ENCODE measurements at regions not wholly inside any gene's neighbourhood (a gene's known extent, or its start where the extent isn't known, plus 50 kb on each side); places are given as distances from the start of the nearest gene placed in this dataset.

DNA sequence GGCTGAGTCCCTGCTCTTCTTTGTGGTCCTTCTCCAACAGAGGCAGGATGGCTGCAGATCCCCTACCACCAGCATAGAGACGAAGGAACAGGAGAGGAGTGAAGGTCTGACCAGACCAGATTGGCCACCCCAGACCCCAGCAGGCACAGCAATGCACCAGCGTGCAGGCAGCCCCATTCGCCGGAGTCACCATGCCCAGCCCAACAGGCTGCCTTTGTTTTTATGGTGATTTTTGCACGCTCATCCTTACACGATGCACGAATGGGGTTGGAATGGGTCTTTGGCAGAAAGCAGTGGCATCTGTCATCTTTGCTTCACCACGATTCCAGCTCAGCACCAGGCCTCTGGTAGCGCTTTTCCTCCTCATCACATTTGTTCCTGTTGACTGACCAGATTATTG lies 427.6 kb downstream of the INHBA start:
- no peak overlapping the region for H3K27ac ChIP-seq (ENCODE audit: low read depth, low read length)
- Mint-ChIP-seq H3K36me3 (ENCODE audit: low read depth) (no peaks in the 10 kb centered on the region), H3K27me3 (ENCODE audit: insufficient read depth) (peaks cover 15% of the 10 kb centered on the region), H3K4me3 (no peak overlapping the region), H3K27ac (no peak overlapping the region), H3K4me1 (peaks cover 11% of the 10 kb centered on the region), H3K9me3 (no peaks in the 10 kb centered on the region)
- no peak for DNase-seq
- no peaks in the 10 kb centered on the region for H3K4me1 ChIP-seq (ENCODE audit: control insufficient read depth, insufficient read depth, low read length)
- H3K4me3 ChIP-seq (ENCODE audit: low read length), result no peak overlapping the region
- no peak overlapping the region for H3K9ac ChIP-seq (ENCODE audit: extremely low read depth, low read length, poor library complexity, severe bottlenecking)
- H3K27me3 ChIP-seq (ENCODE audit: control insufficient read depth, insufficient read depth, low read length, poor library complexity, severe bottlenecking), result peaks cover 5% of the 10 kb centered on the region
- H3K36me3 ChIP-seq (ENCODE audit: control insufficient read depth, insufficient read depth, low read length), result no peaks in the 10 kb centered on the region
- H3K9me3 ChIP-seq (ENCODE audit: control insufficient read depth, low read length), result no peaks in the 10 kb centered on the region
- TF ChIP-seq, protein P1, sequence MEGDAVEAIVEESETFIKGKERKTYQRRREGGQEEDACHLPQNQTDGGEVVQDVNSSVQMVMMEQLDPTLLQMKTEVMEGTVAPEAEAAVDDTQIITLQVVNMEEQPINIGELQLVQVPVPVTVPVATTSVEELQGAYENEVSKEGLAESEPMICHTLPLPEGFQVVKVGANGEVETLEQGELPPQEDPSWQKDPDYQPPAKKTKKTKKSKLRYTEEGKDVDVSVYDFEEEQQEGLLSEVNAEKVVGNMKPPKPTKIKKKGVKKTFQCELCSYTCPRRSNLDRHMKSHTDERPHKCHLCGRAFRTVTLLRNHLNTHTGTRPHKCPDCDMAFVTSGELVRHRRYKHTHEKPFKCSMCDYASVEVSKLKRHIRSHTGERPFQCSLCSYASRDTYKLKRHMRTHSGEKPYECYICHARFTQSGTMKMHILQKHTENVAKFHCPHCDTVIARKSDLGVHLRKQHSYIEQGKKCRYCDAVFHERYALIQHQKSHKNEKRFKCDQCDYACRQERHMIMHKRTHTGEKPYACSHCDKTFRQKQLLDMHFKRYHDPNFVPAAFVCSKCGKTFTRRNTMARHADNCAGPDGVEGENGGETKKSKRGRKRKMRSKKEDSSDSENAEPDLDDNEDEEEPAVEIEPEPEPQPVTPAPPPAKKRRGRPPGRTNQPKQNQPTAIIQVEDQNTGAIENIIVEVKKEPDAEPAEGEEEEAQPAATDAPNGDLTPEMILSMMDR (conservative IDR thresholded peaks at IDR 0.05), result no peak
- 94 to 100% methylated on average over 8 to 9 of the region's 9 CpGs for WGBS, 2 experiments (ENCODE audit: insufficient coverage in 1 of 2, insufficient read length in 1 of 2)

DNA sequence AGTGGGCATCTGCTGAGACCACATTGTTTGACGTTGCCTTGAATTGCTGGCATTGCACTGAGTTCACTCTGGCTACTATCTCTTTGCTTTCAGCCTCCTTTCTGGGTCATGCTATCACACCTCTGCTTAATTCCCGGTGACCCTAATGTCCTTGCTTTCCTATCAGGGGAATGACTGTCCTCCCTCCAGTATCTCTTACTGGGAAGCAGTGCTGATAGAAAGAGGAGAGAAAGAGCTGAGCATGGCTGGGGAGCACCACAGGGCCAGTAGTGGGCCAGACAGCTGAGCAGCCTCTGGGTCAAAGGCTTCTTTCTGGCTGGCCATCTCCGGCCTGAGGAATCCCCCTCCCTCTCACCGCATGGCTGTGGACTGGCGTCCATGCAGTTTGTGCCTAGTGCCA lies 428.7 kb downstream of the INHBA start:
- 79 to 90% methylated on average over 4 to 5 of the region's 5 CpGs for WGBS, 2 experiments (ENCODE audit: insufficient coverage in 1 of 2, insufficient read length in 1 of 2)
- no peaks in the 10 kb centered on the region for H3K36me3 Mint-ChIP-seq (ENCODE audit: low read depth)
- TF ChIP-seq, protein P1 (conservative IDR thresholded peaks at IDR 0.05), result no peak
- no peak overlapping the region for H3K4me3 ChIP-seq (ENCODE audit: low read length)
- H3K4me1 ChIP-seq (ENCODE audit: control insufficient read depth, insufficient read depth, low read length), result no peaks in the 10 kb centered on the region
- no peak overlapping the region for H3K9ac ChIP-seq (ENCODE audit: extremely low read depth, low read length, poor library complexity, severe bottlenecking)
- no peaks in the 10 kb centered on the region for H3K36me3 ChIP-seq (ENCODE audit: control insufficient read depth, insufficient read depth, low read length)
- peaks cover 11% of the 10 kb centered on the region for H3K27me3 Mint-ChIP-seq (ENCODE audit: insufficient read depth)
- DNase-seq, result no peak
- H3K27ac Mint-ChIP-seq, result no peak overlapping the region
- H3K4me1 Mint-ChIP-seq, result peaks cover 9% of the 10 kb centered on the region
- H3K9me3 Mint-ChIP-seq, result no peaks in the 10 kb centered on the region
- no peaks in the 10 kb centered on the region for H3K9me3 ChIP-seq (ENCODE audit: control insufficient read depth, low read length)
- H3K4me3 Mint-ChIP-seq, result no peak overlapping the region
- no peak overlapping the region for H3K27ac ChIP-seq (ENCODE audit: low read depth, low read length)
- H3K27me3 ChIP-seq (ENCODE audit: control insufficient read depth, insufficient read depth, low read length, poor library complexity, severe bottlenecking), result no peaks in the 10 kb centered on the region

DNA sequence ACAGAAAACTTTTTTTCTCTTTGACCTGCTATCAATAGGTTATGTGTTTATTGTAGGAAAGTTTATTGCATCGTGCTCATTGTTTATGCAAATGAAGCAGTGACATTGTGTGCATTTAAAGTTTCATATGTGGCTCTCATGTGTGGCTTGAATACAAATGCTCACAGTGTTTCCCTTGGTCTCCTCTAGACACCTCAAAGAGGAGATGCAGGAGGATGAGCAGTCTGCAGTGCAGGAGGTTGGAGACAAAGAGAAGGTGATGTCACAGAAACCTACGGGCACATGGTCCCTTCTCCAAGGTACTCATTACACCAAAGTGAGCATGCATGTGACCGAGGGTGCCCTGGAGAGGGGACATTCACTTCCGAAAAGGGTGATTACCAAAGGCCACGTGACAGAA lies 430.2 kb downstream of the INHBA start:
- H3K4me3 Mint-ChIP-seq, result no peak overlapping the region
- H3K4me1 Mint-ChIP-seq, result peaks cover 4% of the 10 kb centered on the region
- no peaks in the 10 kb centered on the region for H3K9me3 Mint-ChIP-seq
- Histone ChIP-seq H3K4me1 (ENCODE audit: control insufficient read depth, insufficient read depth, low read length) (no peaks in the 10 kb centered on the region), H3K36me3 (ENCODE audit: control insufficient read depth, insufficient read depth, low read length) (no peaks in the 10 kb centered on the region), H3K27me3 (ENCODE audit: control insufficient read depth, insufficient read depth, low read length, poor library complexity, severe bottlenecking) (no peaks in the 10 kb centered on the region), H3K27ac (ENCODE audit: low read depth, low read length) (no peak overlapping the region), H3K9ac (ENCODE audit: extremely low read depth, low read length, poor library complexity, severe bottlenecking) (no peak overlapping the region), H3K9me3 (ENCODE audit: control insufficient read depth, low read length) (no peaks in the 10 kb centered on the region), H3K4me3 (ENCODE audit: low read length) (no peak overlapping the region)
- H3K36me3 Mint-ChIP-seq (ENCODE audit: low read depth), result no peaks in the 10 kb centered on the region
- TF ChIP-seq, protein P1 (conservative IDR thresholded peaks at IDR 0.05), result no peak
- 93 to 100% methylated on average over 1 to 5 of the region's 5 CpGs for WGBS, 2 experiments (ENCODE audit: insufficient coverage in 1 of 2, insufficient read length in 1 of 2)
- H3K27ac Mint-ChIP-seq, result no peak overlapping the region
- peaks cover 7% of the 10 kb centered on the region for H3K27me3 Mint-ChIP-seq (ENCODE audit: insufficient read depth)
- DNase-seq, result no peak
